Fibroblast of skin of left biceps (primary cell): ENCODE measurements at regions not wholly inside any gene's neighbourhood (a gene's known extent, or its start where the extent isn't known, plus 50 kb on each side); places are given as distances from the start of the nearest gene placed in this dataset.
A peak's percentile ranks its signal among the peaks of the same experiment; 100 is the strongest.

Experiments used
- DNase-seq, 2 experiments: peaks; one replicate each; pipeline ENCODE4 v3.0.0-alpha.2; 2013; ENCODE audit warnings: low read depth in 2 of 2

DNA sequence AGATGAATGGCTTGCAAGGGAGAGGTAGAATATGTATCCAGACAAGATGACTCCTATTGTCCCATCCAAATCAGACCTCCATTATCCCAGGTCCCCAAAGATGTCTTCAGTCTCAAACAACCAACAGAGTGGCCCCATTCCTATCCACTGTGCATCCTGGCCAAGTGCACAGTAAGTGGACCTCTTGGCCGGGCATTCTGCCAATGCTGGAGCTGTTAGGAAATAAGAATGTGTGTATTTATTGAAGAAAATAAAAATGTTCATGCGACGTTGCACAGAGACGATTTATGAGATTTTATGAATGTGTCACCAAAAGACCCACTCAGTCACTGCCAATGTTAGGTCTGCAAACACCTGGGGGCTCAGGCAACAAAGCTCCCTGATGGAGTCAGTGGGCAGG is 196.0 kb downstream of the MAFB start:
- no peak for DNase-seq

DNA sequence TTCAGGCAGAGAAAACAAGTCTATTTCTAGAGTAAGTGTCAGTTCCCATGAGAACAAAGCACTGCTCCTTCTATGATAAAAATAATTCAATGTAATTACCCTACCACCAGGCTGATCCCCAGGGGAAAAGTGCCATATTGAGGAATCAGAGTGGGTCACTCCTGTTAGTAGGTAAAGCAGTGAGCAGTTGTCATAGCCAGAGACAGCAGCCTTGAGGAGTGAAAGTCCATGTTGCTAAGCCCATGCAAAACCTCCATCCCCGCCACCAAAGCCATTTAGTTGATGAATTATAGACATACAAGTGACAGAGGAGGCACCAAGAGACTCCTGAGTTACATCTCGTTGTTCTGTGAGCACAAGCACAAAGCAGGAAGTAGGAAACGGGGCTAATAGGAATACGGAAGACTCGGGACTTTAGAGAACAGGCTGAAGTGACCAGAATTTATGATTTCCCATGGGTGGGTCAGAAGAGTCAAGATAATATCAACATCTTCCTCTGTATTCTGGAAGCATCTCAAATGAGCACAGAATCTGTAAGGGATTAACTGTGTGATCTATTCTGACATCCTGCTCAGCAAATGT is 197.9 kb downstream of the MAFB start:
- no peak for DNase-seq

DNA sequence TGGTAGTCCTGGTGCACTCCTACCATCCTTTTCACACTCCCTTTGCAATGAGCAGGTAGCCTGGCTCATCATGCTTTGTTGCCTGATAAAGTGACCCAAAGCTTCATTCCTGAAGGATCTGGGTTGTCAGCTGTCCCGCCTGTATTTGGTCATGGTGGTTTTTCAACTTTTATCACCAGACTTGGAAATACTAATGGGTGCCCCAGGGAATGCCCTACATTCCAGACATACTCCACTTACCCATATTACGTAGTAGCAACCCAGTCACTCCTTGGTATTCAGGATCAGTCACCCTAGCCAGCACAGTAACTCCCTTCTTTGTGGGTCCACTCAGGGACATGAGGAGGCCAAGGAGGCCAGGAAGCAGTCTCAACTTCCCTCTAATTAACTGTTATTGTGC is 199.2 kb downstream of the MAFB start:
- no peak for DNase-seq

DNA sequence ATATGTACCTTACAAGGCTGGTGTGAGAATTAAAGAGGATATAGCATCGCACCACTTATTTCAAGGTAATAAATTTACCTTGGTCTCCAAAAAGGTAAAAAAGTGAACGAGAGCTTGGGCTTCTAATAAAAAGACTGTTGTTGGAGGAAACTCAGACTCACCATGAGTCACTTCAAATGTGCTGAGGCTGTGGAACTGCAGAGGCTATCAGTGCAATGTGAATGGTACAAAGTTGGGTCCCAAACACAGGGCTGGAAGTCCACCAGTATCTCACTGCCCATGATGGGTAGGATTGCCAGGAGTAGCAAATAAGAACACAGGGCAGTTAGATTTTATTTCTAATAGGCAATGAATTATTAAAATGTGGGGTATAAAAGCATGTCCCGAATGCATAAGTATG is 200.6 kb downstream of the MAFB start:
- no peak for DNase-seq

DNA sequence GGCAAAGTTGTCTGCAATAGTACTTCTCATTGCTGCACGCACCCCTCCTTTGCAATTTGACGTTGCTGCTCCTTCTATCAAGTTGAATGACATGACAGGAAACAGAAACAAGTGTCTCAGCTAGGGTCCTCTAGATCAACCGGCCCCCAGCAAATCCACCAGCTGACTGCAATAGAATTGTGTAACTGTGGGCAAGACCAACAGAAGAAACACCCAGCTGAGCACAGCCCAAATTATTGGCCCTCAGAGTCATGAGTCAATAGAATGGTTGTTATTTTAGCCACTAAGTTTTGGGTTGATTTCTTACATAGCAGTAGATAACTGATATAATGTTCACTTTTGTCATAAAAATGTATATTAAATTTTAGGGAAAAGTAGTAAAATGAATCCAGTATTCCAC is 202.7 kb downstream of the MAFB start:
- no peak for DNase-seq

GRCh38 chr20:40481743-40482458 is 207.1 kb downstream of the MAFB start:
- DNase-seq, result no peak

DNA sequence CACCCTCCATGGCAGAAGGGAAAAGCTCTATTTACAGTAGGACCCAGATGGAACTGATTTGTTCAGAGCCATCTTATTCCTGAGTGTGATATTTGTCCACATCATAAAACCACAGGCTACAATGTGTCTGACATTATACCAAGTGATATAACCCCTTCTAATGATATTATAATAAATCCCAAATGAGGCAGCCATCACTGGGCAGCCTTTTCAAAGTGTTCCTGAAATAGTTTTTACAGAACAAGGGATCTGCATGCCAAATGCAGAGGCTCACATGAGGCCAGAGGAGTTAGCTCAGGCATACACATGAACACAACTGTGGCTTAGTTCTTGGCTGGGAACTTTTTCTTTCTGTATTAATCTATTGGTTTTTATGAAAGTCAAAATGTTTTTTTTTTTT is 207.7 kb downstream of the MAFB start:
- DNase-seq, result peak; percentile 21 to 28

DNA sequence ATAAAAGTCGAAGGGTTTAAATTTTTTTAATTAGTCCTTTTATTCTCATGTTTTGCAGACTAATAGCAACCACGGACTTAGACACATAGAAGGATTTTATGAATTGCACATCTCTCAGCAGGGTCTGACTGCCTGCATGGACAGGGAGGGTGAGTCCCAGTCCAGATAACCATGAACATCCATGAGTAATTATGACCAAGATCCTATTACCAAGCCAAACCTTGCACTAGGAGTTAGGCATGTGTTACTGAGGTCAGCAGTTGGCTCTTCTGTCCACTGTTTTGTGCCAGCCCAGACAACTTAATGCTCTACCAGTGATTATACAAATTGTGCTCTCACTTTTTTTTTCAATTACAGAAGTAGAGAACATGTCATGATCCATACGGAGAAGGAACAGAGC is 211.2 kb downstream of the MAFB start:
- DNase-seq, result no peak

DNA sequence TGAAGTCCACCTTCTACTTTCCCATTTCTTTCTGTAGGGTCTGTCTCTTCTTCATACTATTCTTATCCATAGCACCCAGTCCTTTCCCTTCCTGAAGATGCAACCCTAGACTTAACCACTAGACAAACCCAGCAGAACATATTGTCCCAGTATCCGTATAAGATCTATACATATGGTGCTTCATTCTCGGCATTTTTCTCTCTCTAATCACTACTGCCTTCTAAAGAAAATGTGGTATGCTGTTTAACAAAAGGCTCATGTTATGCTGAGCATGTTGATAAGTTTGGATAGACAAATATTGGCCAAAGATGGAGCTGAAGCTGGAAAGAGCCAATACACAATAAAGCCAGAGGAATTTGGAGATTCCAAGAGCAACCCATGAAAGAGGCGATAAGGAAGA is 212.6 kb downstream of the MAFB start:
- peak; percentile 11 to 25 for DNase-seq

DNA sequence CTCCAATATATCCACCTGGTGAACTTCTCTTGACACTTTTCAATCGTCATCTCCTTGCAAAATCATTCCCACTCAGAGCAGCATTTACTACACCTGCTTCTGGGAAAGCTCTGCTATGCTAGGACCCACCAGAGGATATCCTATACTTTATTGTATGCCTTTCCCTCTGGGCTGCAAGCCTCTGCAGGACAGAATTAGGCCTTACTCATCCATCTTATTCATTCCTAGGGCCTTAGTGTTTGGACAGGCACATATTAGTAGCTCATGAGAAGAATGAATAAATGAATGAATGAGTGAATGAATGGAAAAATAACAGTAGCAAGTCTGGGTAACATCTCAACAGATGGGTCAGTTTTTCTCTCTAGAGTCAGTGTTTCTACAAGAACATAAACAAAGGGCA is 216.1 kb downstream of the MAFB start:
- DNase-seq, result no peak

- no peak for DNase-seq
Measured at GRCh38 chr20:40471261-40471629, 217.8 kb downstream of the MAFB start.

- DNase-seq, result no peak
Measured at GRCh38 chr20:40470445-40471260, 218.4 kb downstream of the MAFB start.

DNA sequence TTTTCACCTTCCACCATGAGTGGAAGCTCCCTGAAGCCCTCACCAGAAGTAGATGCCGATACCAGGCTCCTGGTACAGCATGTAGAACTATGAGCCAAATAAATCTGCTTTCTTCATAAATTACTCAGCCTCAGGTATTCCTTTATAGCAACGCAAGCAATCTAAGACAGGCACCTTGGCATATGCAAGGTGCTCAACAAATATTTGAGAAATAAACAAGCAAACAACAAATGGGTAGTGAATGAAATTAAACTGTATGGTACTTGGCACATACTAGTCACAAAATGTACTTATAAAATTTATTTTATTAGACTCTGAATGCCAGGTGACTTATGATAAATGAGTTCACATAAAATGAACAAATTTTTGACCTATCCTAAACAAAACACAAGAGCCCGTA is 220.3 kb downstream of the MAFB start:
- no peak for DNase-seq

DNA sequence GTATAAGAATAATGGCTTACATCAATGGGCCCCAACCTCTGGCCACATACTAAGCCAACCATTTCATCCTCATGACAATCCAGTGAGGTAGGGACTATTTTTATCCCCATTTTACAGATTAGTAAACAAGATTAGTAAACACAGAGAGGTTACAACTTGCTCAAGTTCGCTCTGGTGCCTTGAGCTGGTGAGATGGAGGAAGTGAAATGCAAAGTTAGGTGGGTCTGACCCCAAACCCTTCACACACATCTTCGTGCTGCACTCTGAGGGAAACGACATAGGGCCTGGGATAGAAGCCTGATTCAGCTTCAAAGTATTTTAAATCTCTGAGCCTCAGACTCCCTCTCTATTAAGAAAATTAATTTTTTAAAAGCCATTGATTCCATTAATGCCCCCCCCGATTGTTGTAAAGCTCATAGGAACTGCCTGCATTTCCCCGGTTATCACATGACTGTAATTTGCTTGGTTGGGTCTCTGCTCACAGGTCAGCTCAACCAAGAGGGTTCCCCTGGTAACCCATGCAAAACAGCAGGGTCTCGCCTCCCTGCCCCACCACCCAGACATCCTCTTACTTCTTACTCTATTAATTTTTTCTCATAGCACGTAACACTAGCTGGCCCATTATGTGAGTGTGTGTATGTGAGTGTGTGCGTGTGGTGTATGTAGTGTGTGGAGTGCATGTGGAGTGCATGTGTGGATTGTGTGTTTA is 221.2 kb downstream of the MAFB start:
- no peak for DNase-seq

GRCh38 chr20:40467067-40467466 is 222.0 kb downstream of the MAFB start:
- no peak for DNase-seq

DNA sequence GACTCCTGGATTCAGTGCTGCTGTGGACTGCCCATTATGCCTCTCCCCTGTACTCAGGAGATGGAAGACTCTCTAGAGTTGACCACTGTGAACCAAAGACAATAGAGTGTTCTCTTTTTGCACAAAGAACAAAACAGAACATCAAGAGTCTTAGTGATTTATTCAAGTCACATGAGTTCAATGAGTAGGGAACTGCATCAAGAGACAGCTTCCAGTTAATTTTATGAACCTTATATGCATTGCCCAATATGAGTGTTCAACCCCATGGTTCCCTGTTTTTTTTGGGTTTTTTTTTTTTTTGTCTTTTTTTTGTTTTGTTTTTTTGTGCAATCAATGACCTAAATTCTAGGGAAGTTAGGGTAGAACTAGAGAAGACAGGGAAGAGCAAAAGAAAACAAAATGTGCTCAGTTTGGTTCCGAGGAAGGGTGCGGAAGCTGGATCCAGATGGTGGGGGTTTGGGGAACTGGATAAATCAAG is 224.3 kb downstream of the MAFB start:
- no peak for DNase-seq

DNA sequence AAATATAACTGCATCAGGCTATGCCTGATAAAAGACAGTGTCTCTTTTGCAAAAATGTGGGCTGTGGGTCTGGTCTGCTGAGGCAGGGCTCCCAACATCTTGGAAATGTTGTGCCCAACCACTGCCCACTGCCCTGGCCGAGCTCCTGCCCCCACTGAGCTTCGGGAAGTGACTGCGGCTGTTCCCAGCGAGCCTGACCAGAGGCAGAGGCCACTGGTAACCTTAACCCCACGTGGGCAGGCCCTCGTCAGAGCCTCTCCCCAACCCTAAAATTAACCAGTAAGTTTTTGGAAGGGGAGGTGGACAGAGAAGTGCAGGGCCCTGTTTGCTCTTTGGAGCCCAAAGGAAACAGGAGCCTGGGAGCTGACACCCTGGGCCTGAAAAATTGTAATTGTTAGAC is 225.9 kb downstream of the MAFB start:
- no peak for DNase-seq

DNA sequence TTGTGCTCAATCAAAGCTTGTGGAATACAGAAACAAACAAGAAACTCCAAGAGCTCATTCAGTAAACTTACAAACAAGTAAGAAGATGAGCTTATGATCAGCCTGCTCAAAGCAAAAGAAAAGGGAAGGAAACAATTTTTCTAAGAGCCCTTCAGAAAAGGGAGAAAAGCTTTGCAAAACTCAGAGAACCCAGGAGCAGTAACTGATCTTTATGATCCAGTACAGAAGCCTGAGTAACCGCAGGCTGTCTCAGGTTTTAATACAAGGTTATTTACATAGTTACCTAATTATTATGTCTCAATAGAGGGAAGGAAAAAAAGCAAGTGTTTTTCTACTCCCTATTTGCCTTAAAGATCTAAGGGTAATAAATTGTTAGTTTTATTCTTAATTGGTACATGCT is 226.5 kb downstream of the MAFB start:
- no peak for DNase-seq

- no peak for DNase-seq
Measured at GRCh38 chr20:40459299-40459698, 229.7 kb downstream of the MAFB start.

GRCh38 chr20:40457404-40457803 is 231.6 kb downstream of the MAFB start:
- DNase-seq, result no peak

GRCh38 chr20:40452758-40453157 is 236.3 kb downstream of the MAFB start:
- DNase-seq, result no peak

DNA sequence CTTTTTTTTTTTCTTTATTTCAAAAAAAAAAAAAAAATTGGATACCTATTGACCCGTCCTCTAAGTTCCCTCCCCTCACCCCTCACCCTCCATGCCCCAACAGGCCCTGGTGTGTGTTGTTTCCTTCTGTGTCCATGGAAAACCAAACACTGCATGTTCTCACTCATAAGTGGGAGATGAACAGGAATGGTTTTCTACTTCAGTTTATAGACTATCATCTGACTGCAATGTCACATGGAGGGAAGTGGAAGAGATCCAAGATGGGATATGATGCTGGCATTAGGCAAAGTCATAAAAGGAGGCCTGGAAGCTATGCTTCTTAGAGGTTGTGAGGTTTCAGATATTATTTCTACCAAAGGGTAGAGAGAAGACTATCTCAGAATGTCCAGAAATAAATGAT is 237.5 kb downstream of the MAFB start:
- no peak for DNase-seq
